HG03565 (cell line): ENCODE measurements at regions not wholly inside any gene's neighbourhood (a gene's known extent, or its start where the extent isn't known, plus 50 kb on each side); places are given as distances from the start of the nearest gene placed in this dataset.

ENCODE experiments used
- ATAC-seq: cut with Tn5 transposase; IDR thresholded peaks from one replicate; pipeline ENCODE4 v1.9.1; 2021; ENCODE audit warnings: mild to moderate bottlenecking, moderate library complexity; ENCODE audit not compliant: unreplicated experiment

GRCh38 chr16:85461814-85462713 lies 151.1 kb upstream of the GSE1 start:
- ATAC-seq: no peak

GRCh38 chr16:85462714-85463611 lies 150.2 kb upstream of the GSE1 start:
- ATAC-seq: no peak

DNA sequence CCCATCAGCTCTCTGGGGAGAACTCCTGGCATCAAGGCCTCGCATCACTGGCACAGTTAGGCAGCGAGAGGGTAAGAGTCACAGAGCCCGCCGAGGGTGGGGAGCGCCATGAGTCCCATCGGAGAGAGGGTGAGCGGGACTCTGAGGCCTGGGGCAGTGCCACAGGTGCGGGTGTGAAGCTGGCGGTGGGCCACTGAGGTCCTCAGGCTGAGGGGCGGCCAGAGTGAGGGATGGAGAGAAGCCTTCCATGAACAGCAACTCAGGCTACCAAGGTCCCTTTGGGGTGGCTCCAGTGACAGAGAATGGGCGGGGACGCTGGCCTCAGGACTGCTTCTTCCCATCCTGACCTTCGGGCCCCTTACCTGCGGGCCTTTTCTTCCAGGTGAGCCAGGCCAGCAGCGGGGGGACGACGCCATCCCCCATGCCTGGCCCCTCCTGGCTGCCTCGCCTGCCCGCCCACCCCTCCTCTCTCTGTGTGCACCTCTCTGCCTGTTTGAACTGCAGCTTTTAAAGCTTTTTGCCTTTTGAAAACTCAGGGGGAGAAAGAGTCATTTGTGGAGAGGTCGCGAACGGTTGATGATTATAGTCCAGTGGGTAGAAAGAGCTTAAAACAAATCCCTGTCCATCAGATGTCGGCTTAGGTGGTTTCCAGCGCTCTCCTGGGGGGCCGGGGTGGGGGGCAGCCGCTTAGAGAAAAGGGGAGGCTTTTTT lies 149.3 kb upstream of the GSE1 start:
- ATAC-seq: no peak

- no peak for ATAC-seq
These were observed 148.5 kb upstream of the GSE1 start for GRCh38 chr16:85464383-85465305.

DNA sequence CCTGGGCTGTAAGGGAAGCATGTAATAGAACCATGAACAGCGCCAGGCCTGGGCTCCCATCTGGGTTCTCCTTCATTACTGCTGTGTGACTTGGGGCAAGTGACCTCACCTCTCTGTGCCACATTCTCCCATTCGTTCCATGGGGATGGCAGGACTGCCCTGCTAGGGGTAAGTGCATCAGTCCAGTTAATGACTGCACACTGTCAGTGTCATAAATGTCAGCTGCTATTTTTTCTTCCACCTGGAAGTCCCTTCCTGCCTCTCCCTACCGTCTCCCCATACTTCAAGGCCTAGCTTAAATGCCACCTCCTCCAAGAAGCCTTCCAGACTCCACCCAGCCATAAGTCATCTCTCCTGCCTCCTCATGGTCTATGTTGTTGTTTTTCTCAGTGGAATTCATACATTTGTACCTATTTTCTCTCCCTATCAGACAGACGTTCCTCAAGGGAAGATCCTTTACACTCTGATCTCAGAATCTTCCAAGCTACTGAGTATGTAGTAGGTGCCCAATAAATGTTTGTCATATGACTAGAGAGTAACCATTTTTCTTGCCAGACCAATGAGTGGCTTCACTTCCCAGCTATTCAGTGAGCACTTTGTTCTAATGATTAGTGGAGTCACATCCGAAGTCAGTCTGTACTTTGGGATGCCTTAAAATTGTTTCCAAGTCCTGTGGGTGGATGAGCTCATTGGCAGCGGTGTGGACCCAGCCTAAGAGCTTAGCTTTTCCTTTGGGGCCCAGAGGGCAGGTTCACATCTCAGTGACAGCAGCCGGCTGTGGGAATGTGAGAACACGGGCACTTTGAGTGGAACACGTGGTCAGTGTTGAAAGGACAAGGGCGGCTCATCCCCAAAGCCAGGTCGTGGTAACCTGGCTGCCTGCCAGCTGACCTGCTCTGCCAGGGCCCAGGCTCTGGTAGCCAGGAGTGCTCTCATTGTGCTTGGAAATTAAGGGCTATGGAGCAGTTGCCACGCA lies 147.5 kb upstream of the GSE1 start:
- ATAC-seq: no peak

GRCh38 chr16:85466304-85466700 lies 146.8 kb upstream of the GSE1 start:
- no peak for ATAC-seq

DNA sequence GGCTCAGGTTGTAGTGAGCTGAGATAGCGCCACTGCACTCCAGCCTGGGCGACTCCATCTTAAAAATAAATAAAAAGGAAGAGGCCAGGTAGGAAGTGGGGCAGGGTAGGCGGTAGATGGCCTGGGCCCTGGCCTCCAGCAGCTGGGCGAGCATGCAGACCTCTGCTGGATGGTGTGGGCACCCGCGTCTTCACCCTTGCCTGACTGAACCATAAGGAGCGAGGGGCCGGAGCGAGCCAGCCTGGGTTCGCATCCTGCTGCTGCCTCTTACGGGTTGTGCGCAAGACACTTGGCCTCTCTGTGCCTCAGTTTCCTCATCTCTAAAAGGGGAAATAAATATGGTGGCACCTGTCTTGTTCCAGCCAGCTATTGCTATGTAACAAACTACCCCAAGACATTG lies 146.1 kb upstream of the GSE1 start:
- no peak for ATAC-seq

DNA sequence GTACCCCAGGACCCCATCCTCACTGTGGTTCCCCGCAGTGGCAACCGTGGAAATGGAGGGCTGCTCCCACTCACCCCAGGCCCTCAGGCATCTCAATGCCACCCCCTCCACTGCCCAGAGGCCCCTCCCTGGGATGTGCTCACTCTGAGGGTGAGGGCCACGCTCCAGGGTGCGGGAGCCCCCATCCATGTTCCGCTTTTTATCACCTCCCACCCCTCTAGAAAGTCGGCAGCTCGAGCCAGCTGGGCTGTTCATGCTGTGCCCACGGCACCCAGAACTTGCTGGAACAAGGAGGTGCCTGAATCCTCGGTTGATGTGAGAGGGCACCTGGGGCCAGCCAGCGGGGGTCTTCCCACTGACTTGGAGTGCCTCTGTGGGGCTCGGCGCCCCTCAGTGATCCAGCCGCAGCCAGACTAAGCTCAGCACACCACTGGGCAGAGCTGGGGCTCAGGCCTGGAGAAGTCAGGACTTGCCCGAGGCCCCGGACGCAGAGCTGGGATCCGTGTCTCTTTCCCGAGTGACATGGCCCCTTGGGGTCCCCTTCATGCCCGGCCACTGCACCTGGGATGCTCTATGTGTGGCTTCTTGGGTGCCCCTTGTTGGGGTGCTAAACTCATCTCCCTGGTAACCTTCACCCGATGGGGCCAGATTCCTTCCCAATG lies 143.1 kb upstream of the GSE1 start:
- no peak for ATAC-seq

GRCh38 chr16:85470873-85471272 lies 142.2 kb upstream of the GSE1 start:
- ATAC-seq: no peak

GRCh38 chr16:85471469-85472431 lies 141.4 kb upstream of the GSE1 start:
- ATAC-seq: no peak

DNA sequence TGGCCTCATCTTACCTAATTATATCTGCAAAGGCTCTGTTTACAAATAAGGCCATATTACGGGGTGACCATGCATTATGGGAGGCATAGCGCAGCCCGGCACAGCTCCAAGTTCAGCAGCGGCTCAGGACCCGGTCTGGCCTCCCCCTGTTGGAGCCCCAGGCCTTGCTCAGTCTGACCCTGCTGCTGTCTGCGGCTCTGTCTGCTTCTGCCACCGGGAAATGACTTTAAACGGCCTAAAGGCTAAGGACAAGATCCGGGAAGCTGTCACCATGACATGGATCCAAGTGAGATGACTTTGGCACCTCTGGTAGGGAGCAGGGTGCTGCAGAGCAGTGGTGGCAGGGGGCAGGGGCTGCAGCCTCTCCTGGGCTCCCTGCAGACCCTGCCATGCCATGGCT lies 140.6 kb upstream of the GSE1 start:
- no peak for ATAC-seq

- ATAC-seq: no peak
These were observed 139.8 kb upstream of the GSE1 start for GRCh38 chr16:85473323-85473722.

DNA sequence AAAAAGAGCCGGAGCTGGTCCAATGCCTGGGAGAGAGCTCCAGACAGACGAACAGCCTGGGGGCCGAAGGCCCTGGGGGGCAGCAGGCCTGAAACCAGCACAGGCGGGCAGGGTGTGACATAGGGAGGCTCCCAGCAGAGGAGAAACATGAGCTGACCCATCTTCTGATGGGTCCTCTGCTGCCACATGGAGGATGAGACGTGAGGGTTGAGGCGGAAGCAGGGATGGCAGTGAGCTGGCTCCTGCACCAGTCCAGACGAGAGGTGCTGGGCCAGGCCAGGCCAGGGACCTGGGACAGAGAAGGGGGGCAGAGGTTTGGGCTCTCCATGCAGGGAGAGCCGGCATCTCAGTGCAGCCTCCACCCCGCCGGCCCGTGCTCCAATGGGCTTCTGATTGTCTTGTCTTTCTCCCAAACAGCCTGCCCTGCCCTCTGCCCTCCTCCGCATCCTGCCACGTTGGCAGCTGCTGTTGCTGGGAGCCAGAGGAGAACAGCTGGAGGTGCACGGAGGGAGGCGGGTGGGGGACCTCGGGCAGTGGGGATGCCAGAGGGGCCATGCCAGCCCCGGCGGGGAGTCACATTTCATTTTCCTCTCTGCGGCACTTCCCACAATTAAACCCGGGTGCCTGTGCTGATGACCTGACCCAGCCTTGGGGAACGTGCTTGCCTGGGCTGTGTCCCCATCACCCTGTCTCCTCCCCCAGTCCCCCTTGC lies 139.1 kb upstream of the GSE1 start:
- ATAC-seq: no peak

- no peak for ATAC-seq
These were observed 138.4 kb upstream of the GSE1 start for GRCh38 chr16:85474621-85475217.

DNA sequence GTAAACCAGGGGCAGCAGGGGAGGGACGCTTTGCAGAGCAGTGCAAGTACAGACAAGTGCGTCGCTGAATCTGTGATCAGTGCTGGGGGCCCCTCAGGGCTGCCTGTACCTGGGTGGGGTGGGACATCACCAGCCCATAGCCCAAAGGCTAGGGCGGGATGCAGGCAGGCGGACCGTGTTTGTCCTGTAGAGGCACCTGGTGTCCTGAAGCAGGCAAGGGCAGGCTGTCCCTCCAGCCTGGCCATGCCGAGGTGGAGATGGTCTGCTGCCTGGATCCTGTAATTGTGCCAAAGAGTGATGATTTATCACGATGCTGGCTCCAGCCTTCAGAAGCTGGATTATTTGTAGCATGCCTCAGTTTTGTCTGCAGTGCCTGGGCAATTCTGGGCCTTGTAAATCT lies 137.9 kb upstream of the GSE1 start:
- no peak for ATAC-seq

- no peak for ATAC-seq
These were observed 137.3 kb upstream of the GSE1 start for GRCh38 chr16:85475691-85476300.
